WTC11 (cell line): ENCODE measurements at regions not wholly inside any gene's neighbourhood (a gene's known extent, or its start where the extent isn't known, plus 50 kb on each side); places are given as distances from the start of the nearest gene placed in this dataset.

Source experiments
- ATAC-seq: fragments of 200-7000 bp; cut with Tn5 transposase; 2 replicates; pipeline ENCODE4 v1.10.0; 2021; ENCODE audit warnings: mild to moderate bottlenecking, moderate library complexity
- CTCF ChIA-PET: fragments of 300-600 bp; sonication (Branson Sonifier 250); formaldehyde crosslinking; loops from one replicate; lab custom pipeline; 2021; ENCODE audit warnings: antibody characterized with exemption; lab: Charles Lee
- POLR2A ChIA-PET: fragments of 350-600 bp; sonication (Branson Sonifier 250); formaldehyde crosslinking; loops from one replicate; lab custom pipeline; 2021; ENCODE audit warnings: antibody characterized with exemption; lab: Charles Lee
- DNase-seq: peaks from one replicate; pipeline ENCODE4 v3.0.0; 2021; ENCODE audit warnings: low spot score
- H3K27ac Mint-ChIP-seq: 2 replicates; pipeline ENCODE4 v1.8.0; 2021; ENCODE audit warnings: mixed read lengths
- H3K27me3 Mint-ChIP-seq: 2 replicates; pipeline ENCODE4 v1.8.0; 2021; ENCODE audit warnings: low read depth, mild to moderate bottlenecking, moderate library complexity, mixed read lengths
- H3K36me3 Mint-ChIP-seq: 2 replicates; pipeline ENCODE4 v1.8.0; 2021; ENCODE audit warnings: mixed read lengths
- H3K4me1 Mint-ChIP-seq: 2 replicates; pipeline ENCODE4 v1.8.0; 2022; ENCODE audit warnings: mixed read lengths
- H3K4me3 Mint-ChIP-seq: 2 replicates; pipeline ENCODE4 v1.8.0; 2021; ENCODE audit warnings: mild to moderate bottlenecking, moderate library complexity, mixed read lengths
- H3K9me3 Mint-ChIP-seq: 2 replicates; pipeline ENCODE4 v1.8.0; 2021; ENCODE audit warnings: mixed read lengths
- CREM ChIP-seq: sonication (generic); formaldehyde crosslinking; IDR thresholded peaks from 2 replicates; pipeline ENCODE4 v1.8.1; 2022; ENCODE audit warnings: mild to moderate bottlenecking, missing genetic modification reagents, moderate library complexity
- ETV6 ChIP-seq: sonication (generic); formaldehyde crosslinking; IDR thresholded peaks from 2 replicates; pipeline ENCODE4 v1.8.1; 2022; ENCODE audit warnings: mild to moderate bottlenecking, missing genetic modification reagents
- GTF2I ChIP-seq: fragments of 250-450 bp; sonication (Bioruptor Pico); conservative IDR thresholded peaks from 2 replicates; pipeline ENCODE4 v1.4.0; 2021; ENCODE audit warnings: mild to moderate bottlenecking
- IRF2 ChIP-seq: sonication (generic); formaldehyde crosslinking; IDR thresholded peaks from 2 replicates; pipeline ENCODE4 v1.8.0; 2022; ENCODE audit warnings: low read depth, missing genetic modification reagents, borderline replicate concordance
- JUN ChIP-seq: sonication (generic); formaldehyde crosslinking; IDR thresholded peaks from 2 replicates; pipeline ENCODE4 v1.8.0; 2023; ENCODE audit warnings: mild to moderate bottlenecking, missing genetic modification reagents
- NFE2L1 ChIP-seq: sonication (generic); formaldehyde crosslinking; IDR thresholded peaks from 2 replicates; pipeline ENCODE4 v1.8.1; 2023; ENCODE audit warnings: missing genetic modification reagents
- STAT6 ChIP-seq: sonication (generic); formaldehyde crosslinking; conservative IDR thresholded peaks from 2 replicates; pipeline ENCODE4 v1.8.1; 2023; ENCODE audit warnings: mild to moderate bottlenecking, low read depth, missing genetic modification reagents, moderate library complexity
- TP53 ChIP-seq: sonication (generic); formaldehyde crosslinking; IDR thresholded peaks from 2 replicates; pipeline ENCODE4 v1.8.1; 2023; ENCODE audit warnings: mild to moderate bottlenecking, missing genetic modification reagents
- ZBTB43 ChIP-seq: sonication (generic); formaldehyde crosslinking; IDR thresholded peaks from 2 replicates; pipeline ENCODE4 v1.8.1; 2023; ENCODE audit warnings: mild to moderate bottlenecking, missing genetic modification reagents
- ZNF232 ChIP-seq: sonication (generic); formaldehyde crosslinking; IDR thresholded peaks from 2 replicates; pipeline ENCODE4 v1.8.0; 2022; ENCODE audit warnings: mild to moderate bottlenecking, missing genetic modification reagents
- ZNF512 ChIP-seq: sonication (generic); formaldehyde crosslinking; IDR thresholded peaks from 2 replicates; pipeline ENCODE4 v1.8.1; 2022; ENCODE audit warnings: missing genetic modification reagents, borderline replicate concordance
- TF ChIP-seq, protein P1 (sequence below): sonication (generic); formaldehyde crosslinking; IDR thresholded peaks from 2 replicates; pipeline ENCODE4 v1.8.1; 2022; ENCODE audit warnings: mild to moderate bottlenecking, missing genetic modification reagents, moderate library complexity, borderline replicate concordance
- TF ChIP-seq, protein P2 (sequence below): fragments of 250-450 bp; sonication (Bioruptor Pico); IDR thresholded peaks from 2 replicates; pipeline ENCODE4 v1.9.0; 2021; ENCODE audit warnings: mild to moderate bottlenecking, borderline replicate concordance

- no peaks in the 10 kb centered on the region for H3K36me3 Mint-ChIP-seq
- POLR2A ChIA-PET = no interaction called here
- H3K4me1 Mint-ChIP-seq = peaks cover 13% of the 10 kb centered on the region
- no peaks in the 10 kb centered on the region for H3K9me3 Mint-ChIP-seq
- TF ChIP-seq IRF2 (CRISPR knock-in tag) (no peak), TP53 (CRISPR knock-in tag) (no peak), STAT6 (CRISPR knock-in tag) (no peak), GTF2I (no peak)
- TF ChIP-seq, protein P1, sequence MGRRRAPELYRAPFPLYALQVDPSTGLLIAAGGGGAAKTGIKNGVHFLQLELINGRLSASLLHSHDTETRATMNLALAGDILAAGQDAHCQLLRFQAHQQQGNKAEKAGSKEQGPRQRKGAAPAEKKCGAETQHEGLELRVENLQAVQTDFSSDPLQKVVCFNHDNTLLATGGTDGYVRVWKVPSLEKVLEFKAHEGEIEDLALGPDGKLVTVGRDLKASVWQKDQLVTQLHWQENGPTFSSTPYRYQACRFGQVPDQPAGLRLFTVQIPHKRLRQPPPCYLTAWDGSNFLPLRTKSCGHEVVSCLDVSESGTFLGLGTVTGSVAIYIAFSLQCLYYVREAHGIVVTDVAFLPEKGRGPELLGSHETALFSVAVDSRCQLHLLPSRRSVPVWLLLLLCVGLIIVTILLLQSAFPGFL (CRISPR knock-in tag) = no peak
- TF ChIP-seq, protein P2, sequence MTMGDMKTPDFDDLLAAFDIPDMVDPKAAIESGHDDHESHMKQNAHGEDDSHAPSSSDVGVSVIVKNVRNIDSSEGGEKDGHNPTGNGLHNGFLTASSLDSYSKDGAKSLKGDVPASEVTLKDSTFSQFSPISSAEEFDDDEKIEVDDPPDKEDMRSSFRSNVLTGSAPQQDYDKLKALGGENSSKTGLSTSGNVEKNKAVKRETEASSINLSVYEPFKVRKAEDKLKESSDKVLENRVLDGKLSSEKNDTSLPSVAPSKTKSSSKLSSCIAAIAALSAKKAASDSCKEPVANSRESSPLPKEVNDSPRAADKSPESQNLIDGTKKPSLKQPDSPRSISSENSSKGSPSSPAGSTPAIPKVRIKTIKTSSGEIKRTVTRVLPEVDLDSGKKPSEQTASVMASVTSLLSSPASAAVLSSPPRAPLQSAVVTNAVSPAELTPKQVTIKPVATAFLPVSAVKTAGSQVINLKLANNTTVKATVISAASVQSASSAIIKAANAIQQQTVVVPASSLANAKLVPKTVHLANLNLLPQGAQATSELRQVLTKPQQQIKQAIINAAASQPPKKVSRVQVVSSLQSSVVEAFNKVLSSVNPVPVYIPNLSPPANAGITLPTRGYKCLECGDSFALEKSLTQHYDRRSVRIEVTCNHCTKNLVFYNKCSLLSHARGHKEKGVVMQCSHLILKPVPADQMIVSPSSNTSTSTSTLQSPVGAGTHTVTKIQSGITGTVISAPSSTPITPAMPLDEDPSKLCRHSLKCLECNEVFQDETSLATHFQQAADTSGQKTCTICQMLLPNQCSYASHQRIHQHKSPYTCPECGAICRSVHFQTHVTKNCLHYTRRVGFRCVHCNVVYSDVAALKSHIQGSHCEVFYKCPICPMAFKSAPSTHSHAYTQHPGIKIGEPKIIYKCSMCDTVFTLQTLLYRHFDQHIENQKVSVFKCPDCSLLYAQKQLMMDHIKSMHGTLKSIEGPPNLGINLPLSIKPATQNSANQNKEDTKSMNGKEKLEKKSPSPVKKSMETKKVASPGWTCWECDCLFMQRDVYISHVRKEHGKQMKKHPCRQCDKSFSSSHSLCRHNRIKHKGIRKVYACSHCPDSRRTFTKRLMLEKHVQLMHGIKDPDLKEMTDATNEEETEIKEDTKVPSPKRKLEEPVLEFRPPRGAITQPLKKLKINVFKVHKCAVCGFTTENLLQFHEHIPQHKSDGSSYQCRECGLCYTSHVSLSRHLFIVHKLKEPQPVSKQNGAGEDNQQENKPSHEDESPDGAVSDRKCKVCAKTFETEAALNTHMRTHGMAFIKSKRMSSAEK (CRISPR knock-in tag) = no peak
- H3K27me3 Mint-ChIP-seq = peaks cover 9% of the 10 kb centered on the region
- ATAC-seq (no peak), DNase-seq (no peak)
- CTCF ChIA-PET = interaction anchor here (1.3 to 1.4 kb wide), 2 partner anchors 11 to 49 kb away, joined by 3 to 4 read pairs; no protein-coding TSS in a partner anchor
- no peak overlapping the region for H3K27ac Mint-ChIP-seq
- no peak overlapping the region for H3K4me3 Mint-ChIP-seq
Observed at GRCh38 chr2:120602251-120602650, 133.4 kb upstream of the GLI2 start.

DNA sequence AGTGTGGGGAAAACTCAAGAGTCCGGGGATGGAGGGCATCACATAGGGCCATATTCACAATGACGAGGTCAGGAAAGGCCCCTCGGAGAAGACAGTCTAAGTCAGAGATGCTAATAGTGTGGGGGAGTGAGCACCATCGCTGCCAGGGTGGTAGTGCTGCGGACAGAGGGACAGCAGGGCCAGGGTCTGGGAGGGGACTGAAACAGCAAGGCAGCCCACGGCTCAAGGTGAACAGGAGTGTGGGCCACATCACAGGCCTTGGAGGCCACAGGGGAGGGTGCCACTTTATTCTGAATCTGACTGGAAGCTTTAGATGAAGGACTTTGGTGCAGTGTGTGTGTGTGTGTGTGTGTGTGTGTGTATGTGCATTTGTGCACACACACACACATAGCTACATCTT, 130.9 kb upstream of the GLI2 start:
- CTCF ChIA-PET = interaction anchor here (1.9 kb wide), 1 partner anchor 17 kb away, joined by 8 read pairs; no protein-coding TSS in a partner anchor
- Mint-ChIP-seq H3K9me3 (no peaks in the 10 kb centered on the region), H3K27ac (no peak overlapping the region), H3K4me1 (peaks cover 10% of the 10 kb centered on the region), H3K27me3 (peaks cover 4% of the 10 kb centered on the region; the same call in 1 of the 2 replicates), H3K4me3 (no peak overlapping the region), H3K36me3 (no peaks in the 10 kb centered on the region)
- DNase-seq (no peak), ATAC-seq (no peak)
- POLR2A ChIA-PET = no interaction called here
- TF ChIP-seq NFE2L1 (CRISPR knock-in tag) (no peak), JUN (no peak), ETV6 (CRISPR knock-in tag) (no peak), ZNF512 (no peak), ZNF232 (CRISPR knock-in tag) (no peak), CREM (CRISPR knock-in tag) (no peak), ZBTB43 (no peak)
- TF ChIP-seq, protein P1 (CRISPR knock-in tag) = no peak
